ENCODE measurements at regions not wholly inside any gene's neighbourhood (a gene's known extent, or its start where the extent isn't known, plus 50 kb on each side); places are given as distances from the start of the nearest gene placed in this dataset.

- TF ChIP-seq CTCF (IDR thresholded peaks at IDR 0.05; ENCODE audit: low read depth, low read length, missing control alignments): no peak
- H3K4me3 ChIP-seq (replicated peaks; ENCODE audit: low read depth, low read length): no peak overlapping the region
- DNase-seq (ENCODE audit: extremely low read depth, low read depth): no peak
These were observed 370.1 kb downstream of the TMEM161B start for GRCh38 chr5:87898574-87898973.

GRCh38 chr5:87888139-87888538, 380.5 kb downstream of the TMEM161B start:
- H3K4me3 ChIP-seq (replicated peaks; ENCODE audit: low read depth, low read length): no peak overlapping the region
- TF ChIP-seq CTCF (IDR thresholded peaks at IDR 0.05; ENCODE audit: low read depth, low read length, missing control alignments): no peak
- no peak for DNase-seq (ENCODE audit: extremely low read depth, low read depth)

GRCh38 chr5:87887247-87887646, 381.4 kb downstream of the TMEM161B start:
- no peak for DNase-seq (ENCODE audit: extremely low read depth, low read depth)
- no peak for TF ChIP-seq CTCF (IDR thresholded peaks at IDR 0.05; ENCODE audit: low read depth, low read length, missing control alignments)
- no peak overlapping the region for H3K4me3 ChIP-seq (replicated peaks; ENCODE audit: low read depth, low read length)

GRCh38 chr5:87886164-87886563, 382.5 kb downstream of the TMEM161B start:
- no peak for DNase-seq (ENCODE audit: extremely low read depth, low read depth)
- TF ChIP-seq CTCF (IDR thresholded peaks at IDR 0.05; ENCODE audit: low read depth, low read length, missing control alignments): no peak
- no peak overlapping the region for H3K4me3 ChIP-seq (replicated peaks; ENCODE audit: low read depth, low read length)

GRCh38 chr5:87885758-87886157, 382.9 kb downstream of the TMEM161B start:
- TF ChIP-seq CTCF (IDR thresholded peaks at IDR 0.05; ENCODE audit: low read depth, low read length, missing control alignments): no peak
- no peak overlapping the region for H3K4me3 ChIP-seq (replicated peaks; ENCODE audit: low read depth, low read length)
- no peak for DNase-seq (ENCODE audit: extremely low read depth, low read depth)

- no peak overlapping the region for H3K4me3 ChIP-seq (replicated peaks; ENCODE audit: low read depth, low read length)
- no peak for DNase-seq (ENCODE audit: extremely low read depth, low read depth)
- no peak for TF ChIP-seq CTCF (IDR thresholded peaks at IDR 0.05; ENCODE audit: low read depth, low read length, missing control alignments)
These were observed 391.1 kb downstream of the TMEM161B start for GRCh38 chr5:87877495-87877894.

GRCh38 chr5:87877023-87877422, 391.6 kb downstream of the TMEM161B start:
- H3K4me3 ChIP-seq (replicated peaks; ENCODE audit: low read depth, low read length): no peak overlapping the region

More at GRCh38 chr5:87877023-87877422, 391.6 kb downstream of the TMEM161B start:
- no peak for DNase-seq (ENCODE audit: extremely low read depth, low read depth)
- no peak for TF ChIP-seq CTCF (IDR thresholded peaks at IDR 0.05; ENCODE audit: low read depth, low read length, missing control alignments)

All from HFF-Myc (cell line).